HG02610 (cell line): ENCODE measurements at regions not wholly inside any gene's neighbourhood (a gene's known extent, or its start where the extent isn't known, plus 50 kb on each side); places are given as distances from the start of the nearest gene placed in this dataset.

Experiments used
- ATAC-seq: cut with Tn5 transposase; IDR thresholded peaks from one replicate; pipeline ENCODE4 v1.9.1; 2021; ENCODE audit warnings: mild to moderate bottlenecking, moderate library complexity; ENCODE audit not compliant: unreplicated experiment

DNA sequence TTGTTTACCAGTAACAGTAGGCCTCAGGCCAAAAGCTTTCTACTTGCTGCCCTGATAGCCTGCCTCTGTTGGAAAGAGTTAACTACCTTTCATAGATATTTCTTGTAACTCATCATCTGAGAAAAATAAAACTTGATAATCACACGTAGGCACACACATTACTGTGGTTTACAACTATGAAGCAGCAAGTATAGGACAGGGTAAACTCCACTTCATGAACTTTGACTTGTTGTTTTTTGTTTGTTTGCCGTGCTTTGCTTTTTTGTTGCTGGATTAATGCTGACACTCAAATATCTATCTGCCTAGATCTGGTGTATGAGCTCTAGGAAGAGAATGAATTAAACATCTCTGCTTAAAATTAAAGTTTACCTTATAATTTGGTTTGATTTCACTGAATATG is 924.7 kb upstream of the ADGRL2 start:
- ATAC-seq = no peak

GRCh38 chr1:80869299-80869698 is 931.4 kb upstream of the ADGRL2 start:
- ATAC-seq = no peak

- ATAC-seq = no peak
Observed at GRCh38 chr1:80847904-80848303, 952.8 kb upstream of the ADGRL2 start.

GRCh38 chr1:80846966-80847365 is 953.8 kb upstream of the ADGRL2 start:
- no peak for ATAC-seq

GRCh38 chr1:80842796-80843195 is 957.9 kb upstream of the ADGRL2 start:
- ATAC-seq = no peak

- no peak for ATAC-seq
Observed at GRCh38 chr1:80841261-80841660, 959.5 kb upstream of the ADGRL2 start.

DNA sequence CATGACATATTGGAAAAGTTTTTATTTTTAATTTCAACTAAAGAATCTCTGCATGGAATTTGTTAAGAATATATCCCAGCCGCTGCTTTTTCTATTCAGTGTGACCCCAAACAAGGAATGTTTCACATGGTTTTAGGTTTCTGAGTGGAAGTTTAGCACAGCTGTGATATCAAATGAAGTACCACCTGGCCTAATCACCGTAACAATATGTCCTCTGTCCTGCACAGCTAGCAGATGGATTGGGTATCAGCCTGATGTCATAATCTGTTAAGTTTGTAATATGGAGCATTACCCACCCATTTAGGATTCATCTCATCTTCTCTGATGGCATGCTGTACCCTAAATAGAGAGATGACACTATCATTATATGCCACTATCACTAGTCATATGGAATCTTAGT is 963.7 kb upstream of the ADGRL2 start:
- ATAC-seq = no peak

DNA sequence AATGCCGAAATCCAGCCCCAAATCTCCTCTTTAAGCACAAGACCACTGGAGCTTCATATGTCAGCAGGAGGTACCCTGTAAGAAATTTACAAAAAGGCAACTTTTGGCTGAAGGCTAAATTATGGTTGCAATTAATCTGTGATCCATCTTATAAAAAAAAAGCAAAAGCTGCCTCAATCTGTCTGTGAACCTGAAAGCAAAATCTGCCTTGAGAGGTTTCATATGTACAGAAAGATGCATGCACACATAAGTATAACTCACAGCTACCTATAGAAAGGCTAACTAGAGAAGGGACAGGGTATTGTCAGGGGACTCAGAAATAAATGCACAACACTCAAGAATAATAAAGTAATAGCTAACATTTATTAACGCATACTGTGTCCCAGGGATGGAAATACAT is 964.2 kb upstream of the ADGRL2 start:
- ATAC-seq = no peak

DNA sequence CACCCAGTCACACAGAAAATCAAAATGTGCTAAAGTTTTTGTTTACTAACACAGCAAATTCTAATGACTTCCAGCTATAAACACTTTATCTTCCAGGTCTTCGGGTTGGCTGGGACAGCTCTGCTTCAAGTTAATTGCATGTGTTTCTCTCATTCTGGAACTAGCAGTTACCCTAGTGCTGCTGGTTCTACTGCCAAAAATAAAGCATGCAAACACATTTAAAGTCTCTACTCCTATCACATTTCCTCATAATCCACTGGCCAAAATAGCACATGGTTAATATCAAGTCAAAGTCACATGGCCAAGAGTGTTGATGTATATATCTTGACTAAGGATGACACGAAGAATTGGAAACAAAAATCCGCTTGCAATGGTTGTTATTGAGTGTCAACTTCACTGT is 973.1 kb upstream of the ADGRL2 start:
- no peak for ATAC-seq

GRCh38 chr1:80825067-80825466 is 975.7 kb upstream of the ADGRL2 start:
- ATAC-seq = no peak

DNA sequence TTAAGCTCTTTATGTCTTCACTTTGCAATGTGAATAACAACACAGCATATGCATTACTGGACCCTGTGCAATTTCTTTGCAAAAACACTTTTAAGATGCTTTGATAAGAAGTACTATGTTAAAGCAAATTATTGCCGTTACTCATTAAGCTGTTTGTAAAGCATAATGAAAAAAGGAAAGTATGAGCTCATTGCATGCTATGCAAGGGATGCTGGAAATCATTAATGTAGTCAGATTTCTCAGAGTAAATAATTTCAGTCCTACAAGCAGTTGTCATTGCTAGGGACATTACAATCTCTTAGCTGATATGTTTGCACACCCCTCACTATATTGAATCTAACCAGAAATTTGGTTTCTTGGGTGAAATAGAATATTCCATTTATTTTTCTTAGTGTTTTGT is 982.5 kb upstream of the ADGRL2 start:
- ATAC-seq = no peak

DNA sequence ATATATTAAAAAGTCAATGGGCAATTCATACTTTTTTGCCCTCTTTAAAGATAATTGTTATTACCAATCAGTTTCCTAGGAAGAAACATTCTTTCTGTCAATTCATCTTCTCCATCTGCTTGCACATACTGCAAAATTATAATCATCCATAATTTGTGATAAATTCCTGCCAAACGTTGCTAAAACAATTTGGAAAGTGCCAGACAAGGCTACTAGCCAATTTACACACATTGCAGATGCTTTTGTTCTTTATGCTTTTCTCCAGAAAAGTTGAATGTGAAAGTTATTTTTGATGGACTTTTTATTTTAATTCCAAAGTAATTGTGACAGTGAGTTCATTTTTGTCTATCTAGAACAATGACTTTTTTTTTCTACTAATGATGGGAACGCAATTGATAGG is 992.8 kb upstream of the ADGRL2 start:
- ATAC-seq = no peak

DNA sequence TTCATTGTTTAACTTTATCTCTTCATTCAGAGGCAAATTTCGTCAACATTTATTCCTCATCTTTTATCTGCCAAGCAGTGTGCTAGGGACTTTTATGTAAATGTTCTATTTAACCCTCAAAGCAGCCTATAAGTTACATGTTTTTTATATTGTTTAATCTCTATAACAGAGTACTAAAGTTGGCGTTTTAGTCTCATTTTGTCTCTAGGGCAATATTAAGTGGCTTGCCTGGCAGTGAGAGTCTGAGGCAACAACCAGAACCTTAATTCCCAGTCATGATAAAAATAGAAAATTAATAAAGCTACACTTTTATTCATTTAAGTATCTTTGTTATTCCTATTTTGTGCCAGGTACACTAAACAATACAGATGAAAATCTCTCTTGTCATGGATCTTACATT is 994.3 kb upstream of the ADGRL2 start:
- ATAC-seq = no peak

DNA sequence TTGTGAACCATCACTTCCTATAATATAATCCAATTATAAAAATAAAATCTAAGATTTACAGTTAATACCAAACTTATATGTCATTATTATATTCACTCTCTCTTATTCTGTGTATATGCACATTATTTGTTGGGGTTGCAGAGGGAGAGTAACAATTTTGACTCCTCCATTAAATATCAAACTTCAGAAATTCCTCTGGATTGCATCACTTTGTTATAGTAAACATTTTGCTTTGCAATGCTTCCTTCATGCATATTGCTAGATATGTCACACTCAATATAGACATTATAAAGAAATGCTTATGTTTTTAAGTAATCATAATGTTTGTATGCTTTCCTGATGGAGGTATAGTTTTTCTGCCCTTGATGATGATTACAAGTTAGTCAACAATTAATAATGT is 999.0 kb upstream of the ADGRL2 start:
- ATAC-seq = no peak

GRCh38 chr1:80799457-80799856 is 1001.3 kb upstream of the ADGRL2 start:
- no peak for ATAC-seq

GRCh38 chr1:80779275-80779674 is 1021.5 kb upstream of the ADGRL2 start:
- no peak for ATAC-seq

- no peak for ATAC-seq
Observed at GRCh38 chr1:80778094-80778840, 1022.5 kb upstream of the ADGRL2 start.

DNA sequence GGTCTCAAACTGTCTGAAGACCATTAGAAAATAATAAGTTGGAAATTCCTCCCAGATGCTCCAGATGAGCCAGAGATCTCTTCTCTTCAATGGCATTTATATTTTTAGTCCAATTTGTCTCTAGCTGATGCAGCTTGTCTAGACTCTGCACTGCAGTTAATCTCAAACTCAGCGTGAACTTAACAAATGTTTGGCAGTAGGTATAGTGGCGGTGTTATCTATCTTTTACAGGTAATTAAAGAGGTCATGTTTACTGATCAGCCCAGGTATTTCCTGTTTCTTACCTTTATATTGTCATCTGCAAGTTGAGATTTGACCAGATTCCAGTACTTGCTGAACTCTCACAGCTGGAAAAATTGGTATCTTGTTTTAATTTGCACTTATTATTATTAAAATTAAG is 1024.5 kb upstream of the ADGRL2 start:
- no peak for ATAC-seq

GRCh38 chr1:80769208-80769750 is 1031.5 kb upstream of the ADGRL2 start:
- ATAC-seq = no peak

- ATAC-seq = no peak
Observed at GRCh38 chr1:80767711-80768110, 1033.0 kb upstream of the ADGRL2 start.

- no peak for ATAC-seq
Observed at GRCh38 chr1:80759354-80759753, 1041.4 kb upstream of the ADGRL2 start.

DNA sequence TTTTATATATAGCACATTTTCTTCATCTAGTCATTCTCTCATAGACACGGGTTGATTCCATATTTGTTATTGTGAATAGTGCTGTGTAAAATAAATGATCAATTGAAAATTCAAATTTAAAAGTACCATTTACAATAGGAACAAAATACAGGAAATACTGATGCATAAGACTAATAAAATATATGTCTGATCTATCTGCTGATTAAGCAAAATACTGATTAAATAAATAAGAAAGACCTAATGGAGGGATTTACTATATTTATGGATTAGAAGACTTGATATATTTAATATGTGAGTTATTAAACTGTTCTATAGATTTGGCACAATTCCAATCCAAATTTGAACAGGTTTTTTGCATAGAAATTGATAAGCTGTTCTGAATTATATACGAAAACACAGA is 1044.8 kb upstream of the ADGRL2 start:
- ATAC-seq = no peak

DNA sequence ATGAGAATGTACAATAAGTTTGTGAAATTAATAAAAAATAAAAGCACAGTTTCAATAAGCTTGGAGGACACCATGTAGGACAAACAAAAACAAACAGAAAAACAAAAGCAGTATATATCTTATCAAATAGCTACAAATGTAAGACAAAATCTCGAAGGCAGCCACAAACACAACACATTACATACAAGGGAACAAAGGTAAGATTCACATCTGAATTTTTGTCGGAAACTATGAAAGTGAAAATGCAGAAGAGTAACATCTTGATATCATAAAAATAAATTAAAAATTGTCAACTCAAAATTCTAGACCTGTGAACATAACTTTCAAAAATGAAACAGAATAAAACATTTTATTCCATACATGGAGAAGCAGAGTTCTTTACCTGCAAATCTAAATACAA is 1049.5 kb upstream of the ADGRL2 start:
- ATAC-seq = no peak
